ENCODE measurements at regions not wholly inside any gene's neighbourhood (a gene's known extent, or its start where the extent isn't known, plus 50 kb on each side); places are given as distances from the start of the nearest gene placed in this dataset.

- H3K9me3 ChIP-seq (ENCODE audit: control insufficient read depth, insufficient read depth, low read length), result no peaks in the 10 kb centered on the region
- TF ChIP-seq CTCF (IDR thresholded peaks at IDR 0.05; ENCODE audit: low read depth, low read length), result no peak
- no peaks in the 10 kb centered on the region for H3K27me3 ChIP-seq (ENCODE audit: control insufficient read depth, insufficient read depth, low read length)
- POLR2A ChIA-PET, result interaction anchor here (1.1 kb wide), 1 partner anchor 82 kb away, joined by 3 read pairs; no protein-coding TSS in a partner anchor
- no peak overlapping the region for H3K27ac ChIP-seq (ENCODE audit: low read depth, low read length)
- no peak for DNase-seq (ENCODE audit: low read depth, low spot score)
- no peak overlapping the region for H3K4me3 ChIP-seq (ENCODE audit: low read depth, low read length)
- CTCF ChIA-PET, result no interaction called here
Measured at GRCh38 chr3:177441276-177441812, 244.1 kb upstream of the TBL1XR1 start.

- DNase-seq (ENCODE audit: low read depth, low spot score), result peak; percentile 34
- CTCF ChIA-PET, result no interaction called here
- Histone ChIP-seq H3K27ac (ENCODE audit: low read depth, low read length) (peak overlapping the region; percentile 71), H3K4me3 (ENCODE audit: low read depth, low read length) (peak overlapping the region; percentile 55), H3K27me3 (ENCODE audit: control insufficient read depth, insufficient read depth, low read length) (no peaks in the 10 kb centered on the region), H3K9me3 (ENCODE audit: control insufficient read depth, insufficient read depth, low read length) (no peaks in the 10 kb centered on the region)
- POLR2A ChIA-PET, result interaction anchor here (1.1 kb wide), 1 partner anchor 82 kb away, joined by 3 read pairs; no protein-coding TSS in a partner anchor
- TF ChIP-seq CTCF (IDR thresholded peaks at IDR 0.05; ENCODE audit: low read depth, low read length), result no peak
Measured at GRCh38 chr3:177441813-177442646, 244.7 kb upstream of the TBL1XR1 start.

- Histone ChIP-seq H3K4me3 (ENCODE audit: low read depth, low read length) (peak overlapping the region; percentile 42), H3K9me3 (ENCODE audit: control insufficient read depth, insufficient read depth, low read length) (no peaks in the 10 kb centered on the region), H3K27ac (ENCODE audit: low read depth, low read length) (no peak overlapping the region), H3K27me3 (ENCODE audit: control insufficient read depth, insufficient read depth, low read length) (no peaks in the 10 kb centered on the region)
- no peak for TF ChIP-seq CTCF (IDR thresholded peaks at IDR 0.05; ENCODE audit: low read depth, low read length)
- POLR2A ChIA-PET, result no interaction called here
- CTCF ChIA-PET, result no interaction called here
- no peak for DNase-seq (ENCODE audit: low read depth, low spot score)
Measured at GRCh38 chr3:177443469-177443868, 246.2 kb upstream of the TBL1XR1 start.

GRCh38 chr3:177444696-177445095 lies 247.4 kb upstream of the TBL1XR1 start:
- DNase-seq (ENCODE audit: low read depth, low spot score), result no peak
- no peak for TF ChIP-seq CTCF (IDR thresholded peaks at IDR 0.05; ENCODE audit: low read depth, low read length)
- no peak overlapping the region for H3K27ac ChIP-seq (ENCODE audit: low read depth, low read length)
- H3K9me3 ChIP-seq (ENCODE audit: control insufficient read depth, insufficient read depth, low read length), result no peaks in the 10 kb centered on the region
- no peaks in the 10 kb centered on the region for H3K27me3 ChIP-seq (ENCODE audit: control insufficient read depth, insufficient read depth, low read length)
- POLR2A ChIA-PET, result no interaction called here
- CTCF ChIA-PET, result no interaction called here
- H3K4me3 ChIP-seq (ENCODE audit: low read depth, low read length), result no peak overlapping the region

GRCh38 chr3:177445549-177445948 lies 248.3 kb upstream of the TBL1XR1 start:
- Histone ChIP-seq H3K9me3 (ENCODE audit: control insufficient read depth, insufficient read depth, low read length) (no peaks in the 10 kb centered on the region), H3K4me3 (ENCODE audit: low read depth, low read length) (no peak overlapping the region), H3K27ac (ENCODE audit: low read depth, low read length) (no peak overlapping the region), H3K27me3 (ENCODE audit: control insufficient read depth, insufficient read depth, low read length) (no peaks in the 10 kb centered on the region)
- ChIA-PET POLR2A (no interaction called here), CTCF (no interaction called here)
- TF ChIP-seq CTCF (IDR thresholded peaks at IDR 0.05; ENCODE audit: low read depth, low read length), result no peak
- DNase-seq (ENCODE audit: low read depth, low spot score), result no peak
